Neural cell (in vitro differentiated cells): ENCODE measurements at regions not wholly inside any gene's neighbourhood (a gene's known extent, or its start where the extent isn't known, plus 50 kb on each side); places are given as distances from the start of the nearest gene placed in this dataset.

Experiments
- H2AFZ ChIP-seq: fragments of 200-600, 300-800 bp; sonication (generic), shearing (Covaris generic); 2 replicates; pipeline ENCODE4 v1.6.0; 2014; ENCODE audit warnings: low read depth, mild to moderate bottlenecking, antibody characterized with exemption, low read length, moderate library complexity
- H3F3A ChIP-seq: fragments of 200-600 bp; shearing (Covaris generic); 2 replicates; pipeline ENCODE4 v1.6.1; 2016; ENCODE audit warnings: mild to moderate bottlenecking, moderate library complexity, mixed read lengths, antibody characterized with exemption, low read length; ENCODE audit not compliant: insufficient read depth, poor library complexity, severe bottlenecking
- H3K27ac ChIP-seq: fragments of 200-600, 300-800 bp; sonication (generic), shearing (Covaris generic); 2 replicates; pipeline ENCODE4 v1.5.1; 2014; ENCODE audit warnings: mild to moderate bottlenecking, low read length, moderate library complexity
- H3K27me3 ChIP-seq: fragments of 300-800, 200-600 bp; sonication (generic), shearing (Covaris generic); 2 replicates; pipeline ENCODE4 v1.6.0; 2014; ENCODE audit warnings: mild to moderate bottlenecking, low read depth, low read length, moderate library complexity; ENCODE audit not compliant: insufficient read depth
- H3K36me3 ChIP-seq: fragments of 300-800, 200-600 bp; sonication (generic), shearing (Covaris generic); 2 replicates; pipeline ENCODE4 v1.5.1; 2014; ENCODE audit warnings: mild to moderate bottlenecking, antibody characterized with exemption, low read length, moderate library complexity; ENCODE audit not compliant: insufficient read depth
- H3K4me2 ChIP-seq: fragments of 300-800, 200-600 bp; sonication (generic), shearing (Covaris generic); 2 replicates; pipeline ENCODE4 v1.6.0; 2014; ENCODE audit warnings: mild to moderate bottlenecking, low read length
- H3K4me3 ChIP-seq: fragments of 300-800, 200-600 bp; sonication (generic), shearing (Covaris generic); 2 replicates; pipeline ENCODE4 v1.5.1; 2014; ENCODE audit warnings: mild to moderate bottlenecking, low read length, moderate library complexity
- H3K79me2 ChIP-seq: fragments of 200-600 bp; shearing (Covaris generic); replicated peaks from 2 replicates; pipeline ENCODE4 v1.6.0; 2014; ENCODE audit warnings: mild to moderate bottlenecking, low read length, moderate library complexity; ENCODE audit not compliant: insufficient read depth
- H3K9ac ChIP-seq: fragments of 300-800, 200-600 bp; sonication (generic), shearing (Covaris generic); 2 replicates; pipeline ENCODE4 v1.6.1; 2016; ENCODE audit warnings: mild to moderate bottlenecking, low read length, mixed read lengths
- H3K9me2 ChIP-seq: fragments of 200-600 bp; shearing (Covaris generic); 2 replicates; pipeline ENCODE4 v1.6.1; 2016; ENCODE audit warnings: mild to moderate bottlenecking, low read length, mixed read lengths; ENCODE audit not compliant: insufficient read depth
- H3K9me3 ChIP-seq: fragments of 200-600, 300-800 bp; sonication (generic), shearing (Covaris generic); 2 replicates; pipeline ENCODE4 v1.6.1; 2016; ENCODE audit warnings: mild to moderate bottlenecking, mixed run types, low read length, moderate library complexity, mixed read lengths
- H4K20me1 ChIP-seq: fragments of 200-600 bp; shearing (Covaris generic); 2 replicates; pipeline ENCODE4 v1.6.1; 2016; ENCODE audit warnings: mild to moderate bottlenecking, mixed run types; ENCODE audit not compliant: insufficient read depth
- EP300 ChIP-seq: fragments of 450-650 bp; conservative IDR thresholded peaks from 2 replicates; pipeline ENCODE4 v1.6.1; 2014; ENCODE audit warnings: antibody characterized with exemption, mild to moderate bottlenecking, moderate library complexity; ENCODE audit not compliant: poor library complexity, severe bottlenecking
- EZH2 ChIP-seq: fragments of 200-600, 300-800 bp; shearing (Covaris generic), sonication (generic); IDR thresholded peaks from 2 replicates; pipeline ENCODE4 v1.6.1; 2014; ENCODE audit warnings: antibody characterized with exemption, low read length, borderline replicate concordance, mild to moderate bottlenecking; ENCODE audit not compliant: insufficient read depth, poor library complexity, severe bottlenecking
- MXI1 ChIP-seq: fragments of 450-650 bp; conservative IDR thresholded peaks from 2 replicates; pipeline ENCODE4 v1.6.1; 2014; ENCODE audit warnings: antibody characterized with exemption, mild to moderate bottlenecking; ENCODE audit not compliant: poor library complexity, severe bottlenecking
- POLR2AphosphoS5 ChIP-seq: IDR thresholded peaks from 2 replicates; pipeline ENCODE4 v1.6.1; 2012
- RAD21 ChIP-seq: fragments of 450-650 bp; conservative IDR thresholded peaks from 2 replicates; pipeline ENCODE4 v1.6.1; 2014; ENCODE audit warnings: antibody characterized with exemption, mild to moderate bottlenecking, moderate library complexity
- SMC3 ChIP-seq: fragments of 450-650 bp; conservative IDR thresholded peaks from 2 replicates; pipeline ENCODE4 v1.6.1; 2014; ENCODE audit warnings: antibody characterized with exemption, mild to moderate bottlenecking, moderate library complexity; ENCODE audit not compliant: poor library complexity
- TAF1 ChIP-seq: IDR thresholded peaks from 2 replicates; pipeline ENCODE4 v1.6.1; 2012; ENCODE audit warnings: low read depth
- TF ChIP-seq, protein P1 (sequence below): fragments of 450-650 bp; IDR thresholded peaks from 2 replicates; pipeline ENCODE4 v1.5.1; 2014; ENCODE audit warnings: antibody characterized with exemption, mild to moderate bottlenecking, moderate library complexity; ENCODE audit not compliant: poor library complexity, severe bottlenecking
- TF ChIP-seq, protein P2 (sequence below): IDR thresholded peaks from 2 replicates; pipeline ENCODE4 v1.6.1; 2012; ENCODE audit warnings: borderline replicate concordance

DNA sequence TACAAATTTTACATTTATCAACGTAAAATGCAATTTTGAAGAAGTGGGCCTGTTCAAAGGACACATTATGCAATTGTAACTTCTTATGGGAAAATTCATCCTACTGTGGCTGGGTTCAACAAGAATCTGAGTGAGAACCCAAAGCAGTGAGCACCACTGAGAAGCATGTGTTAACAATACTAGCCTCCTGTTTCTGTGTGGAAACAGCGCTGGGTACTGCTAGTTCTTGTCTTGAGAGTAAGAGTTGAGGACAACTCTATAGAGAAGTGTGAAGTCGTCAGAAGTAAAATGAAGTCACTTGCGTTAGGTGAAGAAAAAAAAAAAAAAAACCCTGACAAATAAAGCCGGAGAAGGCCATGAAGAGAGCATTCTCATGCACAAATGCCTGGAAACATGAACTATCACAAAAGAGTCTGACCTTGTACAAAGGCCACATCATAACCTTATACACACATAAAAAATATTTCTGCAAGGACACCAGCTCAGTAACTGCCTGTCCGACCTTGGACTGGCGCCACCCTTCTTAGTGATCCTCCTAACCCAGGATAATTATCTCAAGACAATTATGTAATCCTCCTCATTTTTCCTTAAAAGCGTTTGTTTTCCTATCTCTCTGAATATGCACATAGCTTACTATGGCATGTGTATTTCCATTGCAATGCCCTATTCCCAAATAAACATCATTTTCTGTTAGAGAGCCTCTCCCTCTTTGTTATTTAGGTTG is 554.9 kb downstream of the HTR7 start:
- no peak for TF ChIP-seq MXI1
- TF ChIP-seq POLR2AphosphoS5: no peak
- no peak for TF ChIP-seq RAD21
- no peak for TF ChIP-seq EZH2
- no peak for TF ChIP-seq TAF1
- TF ChIP-seq, protein P1, sequence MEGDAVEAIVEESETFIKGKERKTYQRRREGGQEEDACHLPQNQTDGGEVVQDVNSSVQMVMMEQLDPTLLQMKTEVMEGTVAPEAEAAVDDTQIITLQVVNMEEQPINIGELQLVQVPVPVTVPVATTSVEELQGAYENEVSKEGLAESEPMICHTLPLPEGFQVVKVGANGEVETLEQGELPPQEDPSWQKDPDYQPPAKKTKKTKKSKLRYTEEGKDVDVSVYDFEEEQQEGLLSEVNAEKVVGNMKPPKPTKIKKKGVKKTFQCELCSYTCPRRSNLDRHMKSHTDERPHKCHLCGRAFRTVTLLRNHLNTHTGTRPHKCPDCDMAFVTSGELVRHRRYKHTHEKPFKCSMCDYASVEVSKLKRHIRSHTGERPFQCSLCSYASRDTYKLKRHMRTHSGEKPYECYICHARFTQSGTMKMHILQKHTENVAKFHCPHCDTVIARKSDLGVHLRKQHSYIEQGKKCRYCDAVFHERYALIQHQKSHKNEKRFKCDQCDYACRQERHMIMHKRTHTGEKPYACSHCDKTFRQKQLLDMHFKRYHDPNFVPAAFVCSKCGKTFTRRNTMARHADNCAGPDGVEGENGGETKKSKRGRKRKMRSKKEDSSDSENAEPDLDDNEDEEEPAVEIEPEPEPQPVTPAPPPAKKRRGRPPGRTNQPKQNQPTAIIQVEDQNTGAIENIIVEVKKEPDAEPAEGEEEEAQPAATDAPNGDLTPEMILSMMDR: no peak
- TF ChIP-seq, protein P2, sequence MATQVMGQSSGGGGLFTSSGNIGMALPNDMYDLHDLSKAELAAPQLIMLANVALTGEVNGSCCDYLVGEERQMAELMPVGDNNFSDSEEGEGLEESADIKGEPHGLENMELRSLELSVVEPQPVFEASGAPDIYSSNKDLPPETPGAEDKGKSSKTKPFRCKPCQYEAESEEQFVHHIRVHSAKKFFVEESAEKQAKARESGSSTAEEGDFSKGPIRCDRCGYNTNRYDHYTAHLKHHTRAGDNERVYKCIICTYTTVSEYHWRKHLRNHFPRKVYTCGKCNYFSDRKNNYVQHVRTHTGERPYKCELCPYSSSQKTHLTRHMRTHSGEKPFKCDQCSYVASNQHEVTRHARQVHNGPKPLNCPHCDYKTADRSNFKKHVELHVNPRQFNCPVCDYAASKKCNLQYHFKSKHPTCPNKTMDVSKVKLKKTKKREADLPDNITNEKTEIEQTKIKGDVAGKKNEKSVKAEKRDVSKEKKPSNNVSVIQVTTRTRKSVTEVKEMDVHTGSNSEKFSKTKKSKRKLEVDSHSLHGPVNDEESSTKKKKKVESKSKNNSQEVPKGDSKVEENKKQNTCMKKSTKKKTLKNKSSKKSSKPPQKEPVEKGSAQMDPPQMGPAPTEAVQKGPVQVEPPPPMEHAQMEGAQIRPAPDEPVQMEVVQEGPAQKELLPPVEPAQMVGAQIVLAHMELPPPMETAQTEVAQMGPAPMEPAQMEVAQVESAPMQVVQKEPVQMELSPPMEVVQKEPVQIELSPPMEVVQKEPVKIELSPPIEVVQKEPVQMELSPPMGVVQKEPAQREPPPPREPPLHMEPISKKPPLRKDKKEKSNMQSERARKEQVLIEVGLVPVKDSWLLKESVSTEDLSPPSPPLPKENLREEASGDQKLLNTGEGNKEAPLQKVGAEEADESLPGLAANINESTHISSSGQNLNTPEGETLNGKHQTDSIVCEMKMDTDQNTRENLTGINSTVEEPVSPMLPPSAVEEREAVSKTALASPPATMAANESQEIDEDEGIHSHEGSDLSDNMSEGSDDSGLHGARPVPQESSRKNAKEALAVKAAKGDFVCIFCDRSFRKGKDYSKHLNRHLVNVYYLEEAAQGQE: no peak
- TF ChIP-seq EP300: no peak
- TF ChIP-seq SMC3: no peak
- no peaks in the 10 kb centered on the region for H3K27me3 ChIP-seq
- H3K9ac ChIP-seq: no peak overlapping the region
- H3K79me2 ChIP-seq: no peaks in the 10 kb centered on the region
- no peak overlapping the region for H3K27ac ChIP-seq
- no peak overlapping the region for H2AFZ ChIP-seq
- H3K36me3 ChIP-seq: no peaks in the 10 kb centered on the region
- H3K4me2 ChIP-seq: no peak overlapping the region
- no peaks in the 10 kb centered on the region for H3K9me3 ChIP-seq
- no peaks in the 10 kb centered on the region for H3K9me2 ChIP-seq
- H4K20me1 ChIP-seq: no peaks in the 10 kb centered on the region
- H3K4me3 ChIP-seq: no peak overlapping the region
- no peaks in the 10 kb centered on the region for H3F3A ChIP-seq

DNA sequence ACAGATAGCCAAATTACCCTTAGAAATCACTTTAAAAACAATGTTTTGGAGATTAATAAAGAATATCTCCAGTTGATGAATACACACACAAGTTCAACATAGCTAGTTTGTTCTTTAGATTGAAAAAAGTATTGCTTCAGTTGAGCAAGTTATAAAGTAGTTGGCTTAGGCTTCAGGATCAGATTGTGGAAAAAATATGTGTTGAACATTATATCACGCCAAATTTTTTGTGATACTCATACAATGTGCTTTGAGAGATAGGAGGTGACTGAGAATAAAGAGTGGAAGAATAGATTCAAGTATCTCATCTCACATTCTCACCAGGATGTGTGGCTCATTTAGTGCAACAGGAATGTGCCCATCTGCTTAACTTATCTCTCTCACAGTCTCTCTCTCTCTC is 553.3 kb downstream of the HTR7 start:
- Histone ChIP-seq H3K9me2 (no peaks in the 10 kb centered on the region), H3K9me3 (no peaks in the 10 kb centered on the region), H3K4me3 (no peak overlapping the region), H2AFZ (no peak overlapping the region), H3K36me3 (no peaks in the 10 kb centered on the region), H3K27ac (no peak overlapping the region), H4K20me1 (no peaks in the 10 kb centered on the region), H3K4me2 (no peak overlapping the region), H3K9ac (no peak overlapping the region), H3K27me3 (no peaks in the 10 kb centered on the region), H3K79me2 (no peaks in the 10 kb centered on the region), H3F3A (no peaks in the 10 kb centered on the region)
- TF ChIP-seq, protein P1: no peak
- no peak for TF ChIP-seq EZH2
- TF ChIP-seq, protein P2: no peak
